ENCODE measurements at regions not wholly inside any gene's neighbourhood (a gene's known extent, or its start where the extent isn't known, plus 50 kb on each side); places are given as distances from the start of the nearest gene placed in this dataset.
"Not testable (repeated sequence)": the region's sequence is repeated elsewhere in the genome, so short reads cannot be mapped to it uniquely, and the experiment has no call there.

DNA sequence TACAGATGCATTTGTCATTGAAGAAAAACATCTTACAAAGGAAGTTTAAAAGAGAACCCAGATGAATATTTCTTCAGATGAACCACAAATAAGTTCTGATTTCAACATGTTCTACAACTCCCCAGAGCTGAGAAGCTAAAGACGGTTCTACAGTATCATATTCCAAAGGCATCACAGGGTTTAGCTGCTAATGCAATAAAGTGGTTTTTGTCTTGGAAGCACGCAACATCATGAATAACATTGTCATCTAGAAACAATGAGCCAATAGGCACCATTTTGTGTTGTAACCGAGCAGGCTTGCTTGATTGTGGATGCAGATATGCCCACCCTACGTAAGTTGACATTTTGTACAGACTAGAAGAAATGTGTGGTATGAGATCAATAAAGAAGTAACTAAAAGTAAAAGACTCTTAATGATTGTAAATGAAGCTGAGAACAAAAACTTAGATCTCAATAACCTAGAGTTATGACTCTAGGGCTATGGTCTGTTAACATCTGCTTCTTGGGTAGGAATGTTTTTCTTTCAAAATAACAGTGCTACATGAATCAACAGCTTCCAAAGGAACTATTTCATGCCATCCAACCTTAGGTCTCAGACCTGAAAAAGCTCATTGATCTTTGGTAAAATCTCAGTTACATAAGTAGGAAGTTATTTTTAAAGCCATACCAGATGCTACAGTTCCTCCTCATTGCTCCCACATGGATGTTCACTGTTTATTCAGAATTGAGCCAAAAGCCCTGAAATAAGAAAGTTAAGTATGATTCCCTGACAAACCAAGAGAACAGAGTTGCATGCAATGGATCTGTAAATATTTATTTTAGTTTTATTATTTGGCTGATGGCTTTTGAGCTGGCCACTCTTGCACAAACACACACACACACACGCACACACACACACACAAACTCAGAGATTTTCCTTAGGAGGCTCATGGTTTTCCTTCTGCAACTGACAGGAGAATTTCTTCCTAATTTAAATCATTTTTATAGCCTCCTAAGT lies 118.7 kb upstream of the SLCO6A1 start:
- DNase-seq = no peak

DNA sequence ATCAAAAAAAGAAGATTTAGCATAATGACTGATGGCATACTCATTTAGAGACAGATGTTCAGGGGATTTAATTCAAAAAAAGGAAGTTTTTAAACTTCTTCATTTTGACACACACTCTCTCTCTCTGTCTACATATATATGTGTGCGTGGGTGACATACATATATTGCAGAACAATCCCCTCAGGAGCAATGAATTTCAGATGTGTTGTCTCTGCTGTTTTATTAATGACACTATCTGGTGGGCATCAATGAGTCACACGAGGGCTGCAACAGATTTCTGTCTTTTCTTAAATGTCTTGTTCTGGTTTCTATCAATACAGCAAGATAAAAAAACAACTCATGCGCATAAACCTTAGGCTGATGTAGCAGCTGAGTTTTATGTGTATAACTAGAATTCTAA lies 123.5 kb upstream of the SLCO6A1 start:
- no peak for DNase-seq

DNA sequence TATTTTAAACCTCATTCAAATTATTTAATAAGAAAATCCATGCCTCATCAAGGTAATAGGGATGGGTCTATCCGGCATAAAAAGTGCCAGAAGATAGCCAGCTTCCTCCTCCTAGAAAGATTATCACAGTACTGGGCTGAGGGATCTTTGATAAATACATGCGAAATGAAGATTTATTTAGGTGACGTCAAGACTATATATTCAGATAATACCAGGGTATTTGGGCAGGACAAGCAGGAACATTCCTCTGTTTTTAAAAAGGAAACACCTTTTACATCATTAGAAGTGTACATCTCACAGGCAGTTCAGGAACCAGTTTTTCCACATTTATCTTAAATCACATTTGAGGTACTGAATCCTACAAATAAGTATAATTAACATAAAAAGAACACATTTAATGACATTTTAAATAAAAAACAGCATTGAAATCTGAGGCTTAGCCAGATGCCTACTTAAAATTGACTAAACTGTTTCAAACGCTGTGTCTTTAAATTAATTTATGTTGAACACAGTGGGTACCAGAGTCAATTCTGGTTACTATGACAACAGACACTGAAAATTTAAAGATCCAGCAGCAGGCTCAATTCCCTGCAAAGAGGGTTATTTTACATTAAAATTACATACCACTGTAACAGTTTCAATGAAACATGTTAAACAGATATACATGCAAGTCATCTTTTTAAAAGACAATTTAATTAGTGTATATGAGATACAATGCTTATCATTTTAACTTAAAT lies 124.7 kb upstream of the SLCO6A1 start:
- no peak for DNase-seq

DNA sequence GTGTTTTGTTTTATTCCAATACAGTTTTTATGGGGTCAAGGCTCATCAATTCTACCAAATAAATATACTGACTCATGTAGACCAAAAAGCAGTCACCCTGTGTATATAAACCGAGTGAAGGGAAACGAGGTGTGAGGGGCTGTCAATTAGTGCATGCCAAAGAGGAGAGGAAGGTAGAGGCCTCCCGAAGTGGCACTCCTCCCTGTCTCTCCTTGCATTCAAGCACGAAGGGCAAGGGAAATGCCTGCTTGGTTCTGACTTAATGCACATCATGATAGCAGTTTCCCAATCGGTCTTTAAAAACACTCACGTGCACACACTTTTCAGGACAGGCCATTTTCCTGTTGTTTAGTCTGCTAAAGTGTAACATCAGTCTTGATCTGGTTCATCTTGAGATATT lies 125.6 kb upstream of the SLCO6A1 start:
- DNase-seq = no peak

DNA sequence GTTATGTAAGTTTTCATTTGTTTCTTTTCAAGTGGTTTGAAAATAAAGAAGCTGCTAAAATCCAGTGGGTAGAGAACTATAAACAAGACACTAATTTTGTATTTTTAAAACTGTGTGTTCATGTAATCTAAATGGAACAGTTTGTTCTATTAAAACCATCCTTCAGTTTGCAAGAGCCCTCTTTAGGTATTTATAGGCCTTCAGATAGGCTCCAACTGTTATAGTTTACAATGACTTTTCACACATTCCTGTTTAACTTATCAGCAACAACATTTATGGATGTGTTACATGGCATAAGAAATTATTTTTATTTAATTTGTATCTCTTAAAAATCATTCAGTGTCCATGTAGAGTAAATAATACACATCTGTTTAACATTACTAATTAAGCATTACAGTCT lies 126.7 kb upstream of the SLCO6A1 start:
- no peak for DNase-seq

DNA sequence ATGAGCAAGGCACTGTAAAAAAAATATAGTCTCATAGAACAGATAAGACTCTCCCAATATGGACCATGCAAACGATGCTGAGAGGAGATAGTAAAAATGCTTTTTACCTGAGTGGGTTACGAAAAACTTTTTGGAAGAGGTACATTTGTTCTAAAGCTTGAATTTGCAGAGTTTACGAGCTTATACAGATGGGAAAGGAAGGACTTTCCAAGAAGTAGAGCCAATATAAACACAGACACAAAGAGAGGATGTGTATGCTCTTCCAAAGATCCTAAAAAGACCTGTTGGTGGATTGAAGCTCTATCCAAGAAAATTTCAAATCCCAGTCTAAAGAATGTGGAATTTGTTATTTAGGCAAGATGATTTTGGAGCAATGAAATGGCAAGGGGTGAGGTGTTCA lies 127.1 kb upstream of the SLCO6A1 start:
- no peak for DNase-seq

DNA sequence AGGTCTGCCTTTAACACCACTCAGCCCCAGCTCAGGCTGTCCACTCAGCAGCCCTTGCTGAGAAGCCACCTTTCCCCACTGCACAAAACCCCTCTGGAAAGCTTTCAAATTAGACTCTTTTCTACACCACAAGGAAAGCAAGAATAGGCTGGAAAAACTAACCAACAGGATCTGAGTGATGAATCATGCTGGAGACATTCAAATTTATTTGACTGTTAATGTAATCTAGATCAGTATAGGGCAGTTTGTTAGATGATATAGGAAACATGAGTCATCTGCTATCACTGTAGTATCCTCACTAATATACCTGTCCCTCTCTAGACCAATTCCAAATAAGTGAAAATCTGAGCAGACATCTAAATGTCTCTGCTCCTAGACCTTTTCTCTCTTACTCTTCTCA lies 127.8 kb upstream of the PAM start:
- no peak for DNase-seq

DNA sequence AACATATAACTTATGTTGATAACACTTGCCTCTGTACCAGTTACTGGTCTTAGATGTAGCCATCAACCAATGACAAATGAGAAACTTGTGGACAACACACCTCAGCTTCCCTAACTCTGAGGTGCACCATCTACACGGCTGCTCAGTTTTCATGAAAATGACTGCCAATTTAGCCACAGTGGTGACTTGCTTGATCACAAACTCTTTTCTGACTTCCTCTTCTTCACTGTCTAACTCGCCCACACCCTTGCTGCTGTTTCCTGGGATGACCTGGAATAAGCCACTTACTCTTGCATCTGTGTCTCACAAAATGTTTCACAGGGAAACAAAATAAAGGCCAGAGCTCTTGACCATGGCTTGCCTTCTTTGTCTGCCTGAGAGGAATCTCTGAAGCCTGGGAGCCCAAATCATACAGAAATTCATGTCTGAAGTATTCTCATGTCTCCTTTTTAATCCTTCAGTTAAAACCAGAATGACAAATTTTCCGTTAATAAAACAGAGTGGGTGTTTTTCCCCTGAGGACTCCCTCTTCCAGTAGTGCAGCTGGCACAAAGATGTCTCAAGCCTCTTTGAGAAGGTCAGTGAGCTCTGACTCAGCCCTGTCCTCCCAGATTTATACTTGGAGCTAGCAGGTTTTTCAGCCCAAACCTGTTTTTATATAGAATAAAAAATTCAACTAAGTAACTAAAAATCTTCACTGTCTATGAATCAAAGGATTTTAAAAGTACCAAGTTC lies 126.5 kb upstream of the PAM start:
- DNase-seq = no peak

DNA sequence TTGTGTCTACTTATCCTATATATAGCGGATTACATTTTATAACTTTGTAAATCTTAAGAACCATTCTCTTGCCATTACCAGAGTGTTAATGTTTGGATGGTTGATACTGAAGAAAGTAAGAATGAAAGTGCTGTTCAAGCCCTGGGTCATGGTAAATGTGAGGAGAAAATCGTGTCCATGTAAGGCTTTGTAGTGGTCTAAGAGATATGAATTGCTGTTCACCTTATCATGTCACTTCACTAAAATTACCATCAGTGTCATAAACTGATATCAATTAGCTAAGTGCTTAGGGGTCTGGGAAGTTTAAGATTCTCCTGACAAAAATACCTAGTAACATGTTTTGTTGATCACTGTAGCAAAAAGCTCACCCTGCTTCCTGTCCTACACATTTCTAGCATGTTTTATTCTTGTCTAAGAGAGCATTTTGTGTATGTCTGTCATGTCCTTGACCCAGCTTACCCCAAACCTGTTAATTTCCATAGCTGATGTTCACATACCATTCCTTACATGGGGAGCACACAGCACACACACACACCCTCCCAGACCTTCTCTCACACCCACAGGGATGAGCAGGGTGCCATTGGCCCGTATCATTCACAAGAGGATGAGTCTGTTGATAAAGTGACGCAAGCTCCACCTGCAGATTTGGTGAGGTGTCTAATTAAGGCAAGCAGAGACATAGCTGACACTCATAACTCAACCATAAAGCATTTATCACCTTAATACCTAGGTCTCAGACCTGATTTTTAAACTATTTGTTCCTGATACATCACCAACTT lies 125.1 kb upstream of the PAM start:
- no peak for DNase-seq

DNA sequence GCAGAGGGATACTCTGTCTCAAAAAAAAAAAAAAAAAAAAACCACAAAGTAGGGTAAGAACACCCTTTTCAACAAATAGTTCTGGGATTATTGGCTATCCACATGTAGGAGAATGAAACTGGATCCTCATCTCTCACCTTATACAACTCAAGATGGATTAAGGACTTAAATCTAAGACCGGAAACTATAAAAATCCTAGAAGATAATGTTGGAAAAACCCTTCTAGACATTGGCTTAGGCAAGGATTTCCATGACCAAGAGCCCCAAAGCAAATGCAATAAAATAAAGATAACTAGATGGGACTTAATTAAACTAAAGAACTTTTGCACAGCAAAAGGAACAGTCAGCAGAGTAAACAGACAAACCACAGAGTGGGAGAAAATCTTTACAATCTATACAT lies 119.7 kb upstream of the PAM start:
- DNase-seq = not testable (repeated sequence)

DNA sequence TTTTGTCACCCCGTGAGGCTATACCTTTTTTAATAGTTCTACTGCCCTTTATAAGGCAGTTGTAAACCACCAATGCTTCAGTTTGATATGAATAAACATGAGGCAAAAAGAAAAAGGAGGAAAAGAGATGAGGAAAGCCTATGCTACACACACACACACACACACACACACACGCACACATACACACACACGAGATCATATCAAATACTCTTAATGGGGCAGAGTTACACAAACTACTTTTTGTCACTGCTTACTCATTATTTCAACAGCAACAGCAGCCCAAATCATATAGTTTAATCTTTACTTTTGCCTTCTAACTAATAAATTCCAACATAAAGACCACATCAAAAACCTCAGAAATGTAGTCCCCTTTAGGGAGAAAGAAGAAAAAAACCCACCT lies 116.8 kb upstream of the PAM start:
- DNase-seq = no peak

DNA sequence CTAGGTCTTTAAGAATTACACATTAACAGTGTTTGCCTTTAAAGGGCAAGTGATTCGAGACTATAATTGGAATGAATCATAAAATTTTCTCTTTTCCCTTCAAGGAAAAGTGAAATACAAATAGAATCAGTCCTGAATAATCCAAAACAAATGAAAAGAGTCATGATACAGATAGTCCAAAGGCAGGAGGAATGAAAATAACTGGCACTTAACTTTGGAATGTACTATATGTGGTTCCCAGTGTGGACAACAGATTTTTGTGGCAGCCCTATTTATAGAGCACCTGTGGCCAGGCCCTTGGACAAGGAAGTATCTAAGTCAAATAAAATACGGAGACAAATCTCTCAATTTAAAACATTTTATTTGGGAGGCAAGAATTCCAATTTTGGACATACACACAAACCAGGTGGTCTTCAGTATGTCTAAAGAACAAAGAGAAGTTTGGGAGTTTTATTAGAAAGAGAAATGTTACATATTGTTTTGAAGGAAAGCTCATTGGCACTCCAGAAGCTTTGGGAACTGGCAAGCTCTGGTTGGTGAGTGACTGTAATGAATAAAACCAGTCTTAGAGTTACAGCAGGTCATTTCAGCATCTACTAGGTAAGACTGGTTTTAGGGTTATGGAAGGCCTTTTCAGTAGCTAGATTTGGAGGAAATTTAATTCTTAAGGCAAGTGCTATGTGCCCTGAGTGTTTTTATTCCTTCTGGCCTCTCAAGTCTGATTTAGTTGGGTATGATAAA lies 116.0 kb upstream of the PAM start:
- DNase-seq = no peak

DNA sequence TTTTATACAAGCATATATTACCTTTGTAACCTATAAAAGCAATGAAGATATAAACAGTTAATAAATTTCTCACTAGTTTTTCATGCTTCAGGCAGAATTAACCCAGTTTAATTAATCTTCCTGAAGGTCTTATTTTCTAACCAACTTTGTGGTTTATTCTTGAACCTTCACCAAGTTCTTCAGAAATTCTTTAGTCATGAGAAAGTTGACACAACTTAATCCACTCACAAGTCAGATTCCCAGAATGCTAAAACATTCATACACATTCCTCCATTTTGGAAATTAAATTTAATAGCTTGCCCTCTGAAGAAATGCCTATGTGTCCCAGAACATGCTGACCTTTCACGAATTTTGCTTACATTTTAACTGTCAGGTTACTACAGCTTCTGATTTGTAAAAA lies 105.4 kb upstream of the PAM start:
- DNase-seq = no peak

DNA sequence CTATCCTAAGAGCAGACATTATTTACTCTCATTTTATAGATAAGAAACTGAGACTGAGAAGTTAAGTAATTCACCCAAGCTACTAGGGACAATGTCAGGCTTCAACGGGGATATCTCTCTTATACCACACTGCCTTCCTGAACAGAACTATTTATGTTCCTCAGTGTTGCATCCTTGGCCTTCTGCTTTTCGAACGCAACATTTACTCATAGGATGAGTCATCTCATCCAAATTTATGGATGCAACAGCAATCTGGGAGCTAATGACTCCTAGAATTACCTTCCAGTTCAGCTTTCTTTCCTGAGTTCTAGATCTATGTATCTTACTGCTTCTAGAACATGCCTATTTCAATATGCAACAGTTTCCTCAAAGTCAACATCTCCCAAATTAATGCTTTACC lies 103.6 kb upstream of the PAM start:
- no peak for DNase-seq

DNA sequence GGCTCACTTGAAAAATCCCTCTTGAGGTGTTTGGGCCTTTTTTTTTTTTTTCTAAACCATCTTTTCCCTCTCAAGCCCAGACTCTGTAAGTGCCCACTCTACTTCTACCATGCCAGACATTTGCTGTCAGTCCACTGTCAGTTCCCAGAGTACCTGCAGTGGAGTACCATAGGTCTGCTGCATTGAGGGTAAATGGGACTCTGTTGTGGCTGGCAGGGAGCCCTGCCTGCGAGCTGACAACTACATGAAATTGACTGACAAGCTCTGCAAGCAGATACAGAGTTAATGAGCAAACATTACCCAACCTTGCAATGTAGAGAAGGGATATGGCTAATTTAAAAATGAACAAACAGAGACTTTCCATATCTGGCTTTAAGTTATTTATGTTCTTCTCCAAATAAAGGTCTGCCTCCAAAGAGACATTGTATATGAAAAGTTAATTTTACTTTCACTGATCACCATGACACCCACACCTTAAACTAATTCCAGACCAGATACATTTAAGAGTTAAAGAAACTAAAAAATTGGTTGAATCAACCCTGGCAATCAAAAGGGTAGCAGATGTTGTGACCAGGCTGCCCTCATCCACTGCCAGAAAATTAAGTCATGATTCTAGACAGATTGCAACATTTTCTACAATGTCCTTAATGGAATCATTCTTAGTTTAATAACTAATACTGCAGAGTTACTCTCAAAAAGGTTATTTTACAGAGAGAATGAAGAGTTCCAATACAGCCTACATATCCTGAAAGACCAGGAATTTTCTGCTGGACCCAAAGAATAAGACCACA lies 100.4 kb upstream of the PAM start:
- DNase-seq = no peak

DNA sequence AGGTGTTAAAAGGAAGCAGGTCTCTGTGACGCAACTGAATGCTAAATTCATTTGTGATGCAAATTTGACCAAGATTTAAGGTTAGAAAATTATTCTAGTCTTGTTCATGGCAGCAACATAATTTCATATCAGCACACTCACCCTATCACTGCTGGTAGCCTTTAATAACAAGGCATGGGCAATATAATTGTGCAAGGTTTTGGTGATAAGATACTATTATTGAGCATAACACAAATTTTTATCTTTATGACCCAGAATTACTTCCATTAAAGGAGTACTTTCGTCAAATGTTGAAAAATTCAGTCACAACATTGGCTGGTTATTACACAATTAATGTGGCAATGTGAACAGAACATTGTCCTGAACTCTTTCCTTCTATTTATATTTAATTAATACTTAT lies 96.0 kb upstream of the PAM start:
- no peak for DNase-seq

DNA sequence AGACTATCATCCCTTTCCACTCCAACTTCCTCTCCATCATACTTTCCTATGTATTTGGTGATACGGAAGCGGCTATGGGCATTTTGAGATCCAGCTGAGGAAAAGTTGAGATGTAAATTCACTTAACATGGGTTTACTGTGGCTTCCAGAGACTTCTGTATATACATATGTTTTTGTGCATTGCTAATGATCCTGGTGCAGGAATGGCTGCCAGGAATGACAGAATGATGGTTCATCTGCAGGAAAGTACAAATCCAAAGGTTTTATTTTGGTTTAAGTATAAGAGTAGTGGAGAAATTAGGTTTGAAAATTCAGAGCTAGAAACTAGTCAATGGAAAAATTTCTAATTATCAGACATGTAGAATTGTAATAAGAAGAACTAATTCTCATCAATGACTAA lies 95.0 kb upstream of the PAM start:
- no peak for DNase-seq

DNA sequence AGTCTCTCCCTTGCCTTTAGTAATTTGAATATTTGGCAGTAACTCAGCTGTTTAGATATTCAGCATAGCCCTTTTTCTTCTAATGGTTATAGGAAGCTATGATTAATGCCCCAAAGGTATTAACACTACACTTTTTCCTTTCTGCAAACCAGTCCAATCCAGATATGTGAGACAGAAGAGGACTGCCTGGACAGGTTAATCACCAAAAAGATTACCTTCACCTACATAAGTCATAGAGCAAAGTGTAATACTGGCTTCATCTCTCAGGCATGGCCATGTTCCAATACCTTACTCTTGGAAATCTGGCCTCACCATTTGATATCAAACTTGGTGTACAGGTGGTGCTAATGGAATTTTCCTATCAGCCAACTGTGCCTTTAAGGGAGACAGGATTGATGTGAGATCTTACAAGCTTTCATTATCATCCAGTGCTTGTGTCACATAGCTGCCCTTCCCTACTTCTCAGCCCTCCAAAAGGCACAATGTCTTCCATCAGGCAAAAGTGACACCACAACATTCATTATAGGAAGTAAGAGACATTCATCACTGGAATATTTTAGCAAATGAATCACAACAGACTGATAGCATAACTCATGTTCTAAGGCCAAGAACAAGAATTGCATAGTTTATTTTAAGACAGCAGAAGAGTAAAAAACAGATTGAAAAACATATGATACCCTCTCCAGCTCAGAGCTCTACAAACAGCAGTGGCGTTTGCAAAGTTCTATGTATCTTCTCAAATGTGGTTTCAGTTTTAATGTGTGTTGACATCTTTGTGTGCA lies 91.2 kb upstream of the PAM start:
- no peak for DNase-seq

DNA sequence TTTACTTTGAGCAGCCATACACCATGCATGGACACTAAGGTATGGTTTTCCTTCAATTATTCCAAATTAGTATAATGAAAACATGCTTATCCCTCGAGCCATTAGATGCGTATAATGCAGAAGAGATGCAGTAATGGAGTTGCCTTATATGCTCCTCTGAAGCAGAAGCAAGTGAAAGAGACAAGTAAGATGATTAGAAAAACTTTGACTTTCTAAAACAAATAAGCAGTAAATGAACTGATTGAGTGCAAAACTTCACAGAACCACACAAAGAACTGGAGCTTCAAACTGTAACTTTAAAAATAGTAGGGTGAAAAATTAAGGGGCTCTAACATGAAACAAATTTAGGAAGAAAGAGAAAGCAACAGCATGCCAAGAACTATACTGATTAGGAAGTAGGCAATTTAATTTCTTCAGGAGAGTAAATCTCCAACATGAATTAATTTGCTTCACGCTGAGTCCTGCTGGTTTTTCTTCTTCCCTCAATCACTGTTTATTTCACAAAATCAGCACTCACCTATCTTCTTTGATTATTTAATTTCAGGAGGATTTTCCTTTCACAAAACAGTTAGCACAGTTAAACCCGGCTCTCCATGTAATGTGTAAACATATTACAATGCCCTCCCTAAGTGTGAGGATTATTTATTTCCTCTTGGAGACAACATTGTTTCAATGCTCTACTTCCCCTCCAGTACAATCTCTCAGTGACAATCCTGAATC lies 90.3 kb upstream of the PAM start:
- no peak for DNase-seq
